Smooth muscle cell (in vitro differentiated cells): ENCODE measurements at regions not wholly inside any gene's neighbourhood (a gene's known extent, or its start where the extent isn't known, plus 50 kb on each side); places are given as distances from the start of the nearest gene placed in this dataset.

ENCODE experiments used
- DNase-seq: peaks from one replicate; lab custom pipeline; 2025; ENCODE audit not compliant: unreplicated experiment; lab: John Stamatoyannopoulos, UW
- H2AFZ ChIP-seq: fragments of 200-600 bp; sonication (generic); 2 replicates; pipeline ENCODE4 v1.6.0; 2016; ENCODE audit warnings: antibody characterized with exemption, low read depth, mild to moderate bottlenecking
- H3F3A ChIP-seq: fragments of 200-600 bp; sonication (generic); 2 replicates; pipeline ENCODE4 v1.6.0; 2017; ENCODE audit warnings: antibody characterized with exemption, low read depth
- H3K27ac ChIP-seq: fragments of 200-600 bp; sonication (generic); 2 replicates; pipeline ENCODE4 v1.5.1; 2016; ENCODE audit warnings: low read depth, mild to moderate bottlenecking
- H3K27me3 ChIP-seq: fragments of 200-600 bp; sonication (generic); 2 replicates; pipeline ENCODE4 v1.6.1; 2016; ENCODE audit warnings: low read depth, mild to moderate bottlenecking
- H3K36me3 ChIP-seq: fragments of 200-600 bp; sonication (generic); 2 replicates; pipeline ENCODE4 v1.5.1; 2016; ENCODE audit warnings: low read depth
- H3K4me1 ChIP-seq: fragments of 200-600 bp; sonication (generic); 2 replicates; pipeline ENCODE4 v1.5.1; 2016; ENCODE audit warnings: low read depth
- H3K4me2 ChIP-seq: fragments of 200-600 bp; sonication (generic); 2 replicates; pipeline ENCODE4 v1.6.0; 2016; ENCODE audit warnings: mild to moderate bottlenecking
- H3K4me3 ChIP-seq: fragments of 200-600 bp; sonication (generic); 2 replicates; pipeline ENCODE4 v1.5.1; 2016; ENCODE audit warnings: mild to moderate bottlenecking
- H3K79me2 ChIP-seq: fragments of 200-600 bp; sonication (generic); 2 replicates; pipeline ENCODE4 v1.6.0; 2016; ENCODE audit warnings: low read depth, mild to moderate bottlenecking
- H3K9ac ChIP-seq: fragments of 200-600 bp; sonication (generic); 2 replicates; pipeline ENCODE4 v1.6.0; 2016; ENCODE audit warnings: low read depth
- H3K9me3 ChIP-seq: fragments of 200-600 bp; sonication (generic); replicated peaks from 2 replicates; pipeline ENCODE4 v1.5.1; 2016; ENCODE audit warnings: low read depth
- H4K20me1 ChIP-seq: fragments of 200-600 bp; sonication (generic); 2 replicates; pipeline ENCODE4 v1.6.0; 2016; ENCODE audit warnings: low read depth
- WGBS: methylation state at CpG from one replicate; pipeline ENCODE4 v1.1.7; 2016; ENCODE audit warnings: low lambda C conversion rate; 5-methylcytosine and 5-hydroxymethylcytosine counted together
- TF ChIP-seq, protein P1 (sequence below): fragments of 200-600 bp; sonication (generic); IDR thresholded peaks from 2 replicates; pipeline ENCODE4 v1.5.1; 2017; ENCODE audit warnings: borderline replicate concordance, mild to moderate bottlenecking, antibody characterized with exemption; ENCODE audit not compliant: insufficient read depth, poor library complexity, severe bottlenecking

GRCh38 chr3:4062621-4063020 is 240.5 kb upstream of the SETMAR start:
- 93% methylated on average over 1 of the region's 1 CpG for WGBS
- no peaks in the 10 kb centered on the region for H3K36me3 ChIP-seq
- H3F3A ChIP-seq, result no peaks in the 10 kb centered on the region
- H3K79me2 ChIP-seq, result no peaks in the 10 kb centered on the region
- H3K27ac ChIP-seq, result no peak overlapping the region
- H3K4me1 ChIP-seq, result no peaks in the 10 kb centered on the region
- no peak overlapping the region for H3K9ac ChIP-seq
- no peaks in the 10 kb centered on the region for H3K27me3 ChIP-seq
- TF ChIP-seq, protein P1, sequence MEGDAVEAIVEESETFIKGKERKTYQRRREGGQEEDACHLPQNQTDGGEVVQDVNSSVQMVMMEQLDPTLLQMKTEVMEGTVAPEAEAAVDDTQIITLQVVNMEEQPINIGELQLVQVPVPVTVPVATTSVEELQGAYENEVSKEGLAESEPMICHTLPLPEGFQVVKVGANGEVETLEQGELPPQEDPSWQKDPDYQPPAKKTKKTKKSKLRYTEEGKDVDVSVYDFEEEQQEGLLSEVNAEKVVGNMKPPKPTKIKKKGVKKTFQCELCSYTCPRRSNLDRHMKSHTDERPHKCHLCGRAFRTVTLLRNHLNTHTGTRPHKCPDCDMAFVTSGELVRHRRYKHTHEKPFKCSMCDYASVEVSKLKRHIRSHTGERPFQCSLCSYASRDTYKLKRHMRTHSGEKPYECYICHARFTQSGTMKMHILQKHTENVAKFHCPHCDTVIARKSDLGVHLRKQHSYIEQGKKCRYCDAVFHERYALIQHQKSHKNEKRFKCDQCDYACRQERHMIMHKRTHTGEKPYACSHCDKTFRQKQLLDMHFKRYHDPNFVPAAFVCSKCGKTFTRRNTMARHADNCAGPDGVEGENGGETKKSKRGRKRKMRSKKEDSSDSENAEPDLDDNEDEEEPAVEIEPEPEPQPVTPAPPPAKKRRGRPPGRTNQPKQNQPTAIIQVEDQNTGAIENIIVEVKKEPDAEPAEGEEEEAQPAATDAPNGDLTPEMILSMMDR, result no peak
- no peak overlapping the region for H3K4me3 ChIP-seq
- no peak overlapping the region for H2AFZ ChIP-seq
- no peaks in the 10 kb centered on the region for H4K20me1 ChIP-seq
- no peak for DNase-seq
- H3K4me2 ChIP-seq, result no peak overlapping the region
- no peaks in the 10 kb centered on the region for H3K9me3 ChIP-seq

GRCh38 chr3:4063916-4064574 is 239.1 kb upstream of the SETMAR start:
- H3K9ac ChIP-seq, result no peak overlapping the region
- no peaks in the 10 kb centered on the region for H4K20me1 ChIP-seq
- no peaks in the 10 kb centered on the region for H3K36me3 ChIP-seq
- H3K4me2 ChIP-seq, result no peak overlapping the region
- TF ChIP-seq, protein P1, result no peak
- H3K79me2 ChIP-seq, result no peaks in the 10 kb centered on the region
- H3K4me3 ChIP-seq, result no peak overlapping the region
- H3K27me3 ChIP-seq, result no peaks in the 10 kb centered on the region
- 66% methylated on average over 4 of the region's 4 CpGs for WGBS
- H3K9me3 ChIP-seq, result no peaks in the 10 kb centered on the region
- H3K27ac ChIP-seq, result no peak overlapping the region
- H3F3A ChIP-seq, result no peaks in the 10 kb centered on the region
- no peak for DNase-seq
- no peak overlapping the region for H2AFZ ChIP-seq
- H3K4me1 ChIP-seq, result no peaks in the 10 kb centered on the region

GRCh38 chr3:4065085-4065484 is 238.1 kb upstream of the SETMAR start:
- Histone ChIP-seq H3K27ac (no peak overlapping the region), H3K79me2 (no peaks in the 10 kb centered on the region), H3F3A (no peaks in the 10 kb centered on the region), H3K9me3 (no peaks in the 10 kb centered on the region), H4K20me1 (no peaks in the 10 kb centered on the region), H3K4me3 (no peak overlapping the region), H3K36me3 (no peaks in the 10 kb centered on the region), H3K9ac (no peak overlapping the region), H2AFZ (no peak overlapping the region), H3K4me1 (no peaks in the 10 kb centered on the region), H3K27me3 (no peaks in the 10 kb centered on the region), H3K4me2 (no peak overlapping the region)
- 94% methylated on average over 2 of the region's 2 CpGs for WGBS
- DNase-seq, result no peak
- TF ChIP-seq, protein P1, result no peak

DNA sequence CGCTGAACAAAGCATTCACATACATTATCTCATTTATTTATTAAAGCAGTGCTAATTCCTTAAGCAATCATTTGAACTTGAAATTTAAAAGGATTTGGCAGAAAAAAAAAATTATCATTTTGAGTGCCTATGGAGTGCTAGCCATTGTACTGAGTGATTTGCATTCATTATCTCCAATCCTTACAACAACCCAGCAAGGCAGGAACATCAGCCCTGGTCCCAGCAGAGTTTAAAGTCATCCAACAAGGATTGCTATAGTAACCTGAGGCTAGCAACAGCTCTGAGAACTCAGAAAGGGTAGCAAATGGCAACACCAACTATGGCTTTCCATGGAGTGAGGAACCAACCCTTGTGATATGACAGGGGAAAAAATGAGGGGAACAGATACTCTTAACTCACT is 237.6 kb upstream of the SETMAR start:
- Histone ChIP-seq H2AFZ (no peak overlapping the region), H3K79me2 (no peaks in the 10 kb centered on the region)

More for the DNA sequence above, 237.6 kb upstream of the SETMAR start:
- H3K4me2 ChIP-seq, result no peak overlapping the region
- H3K4me3 ChIP-seq, result no peak overlapping the region
- TF ChIP-seq, protein P1, result no peak
- 97% methylated on average over 1 of the region's 1 CpG for WGBS
- no peak overlapping the region for H3K9ac ChIP-seq
- no peaks in the 10 kb centered on the region for H3K27me3 ChIP-seq
- H3F3A ChIP-seq, result no peaks in the 10 kb centered on the region
- no peaks in the 10 kb centered on the region for H3K9me3 ChIP-seq
- H3K27ac ChIP-seq, result no peak overlapping the region
- no peak for DNase-seq
- H3K4me1 ChIP-seq, result no peaks in the 10 kb centered on the region
- no peaks in the 10 kb centered on the region for H3K36me3 ChIP-seq
- H4K20me1 ChIP-seq, result no peaks in the 10 kb centered on the region
